ENCODE measurements at regions not wholly inside any gene's neighbourhood (a gene's known extent, or its start where the extent isn't known, plus 50 kb on each side); places are given as distances from the start of the nearest gene placed in this dataset.
"Not testable (repeated sequence)": the region's sequence is repeated elsewhere in the genome, so short reads cannot be mapped to it uniquely, and the experiment has no call there.

DNA sequence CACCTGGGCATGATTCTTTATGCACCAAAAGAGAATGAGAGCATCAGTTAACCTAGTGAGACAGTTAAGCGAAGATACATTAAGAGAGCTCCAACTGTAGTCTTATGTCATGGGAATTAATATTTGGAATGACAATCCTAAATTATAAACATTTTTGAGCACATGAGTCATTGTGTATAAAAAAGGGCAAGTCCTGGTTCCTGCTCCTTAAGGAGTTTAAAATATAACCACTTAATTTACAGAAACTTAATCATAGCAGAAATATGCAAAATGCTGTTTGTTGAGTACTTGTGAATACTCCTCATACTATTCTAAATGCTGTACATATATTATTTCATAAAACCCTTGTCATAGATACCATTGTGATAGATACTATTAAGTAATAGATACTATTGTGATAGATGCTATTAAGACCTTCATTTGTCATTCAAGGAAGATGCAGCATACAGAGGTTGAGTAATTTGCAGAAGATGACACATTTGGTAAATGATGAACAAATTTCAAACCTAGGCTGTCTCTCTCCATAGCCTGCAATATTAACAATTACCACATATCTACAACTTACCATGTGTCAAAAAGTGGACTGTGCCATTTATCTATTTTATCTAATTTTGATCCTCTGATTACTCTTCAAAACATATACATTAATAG lies 301.0 kb downstream of the TBC1D4 start:
- DNase-seq (ENCODE audit: low read depth in 2 of 3, low spot score in 2 of 3): no peak

DNA sequence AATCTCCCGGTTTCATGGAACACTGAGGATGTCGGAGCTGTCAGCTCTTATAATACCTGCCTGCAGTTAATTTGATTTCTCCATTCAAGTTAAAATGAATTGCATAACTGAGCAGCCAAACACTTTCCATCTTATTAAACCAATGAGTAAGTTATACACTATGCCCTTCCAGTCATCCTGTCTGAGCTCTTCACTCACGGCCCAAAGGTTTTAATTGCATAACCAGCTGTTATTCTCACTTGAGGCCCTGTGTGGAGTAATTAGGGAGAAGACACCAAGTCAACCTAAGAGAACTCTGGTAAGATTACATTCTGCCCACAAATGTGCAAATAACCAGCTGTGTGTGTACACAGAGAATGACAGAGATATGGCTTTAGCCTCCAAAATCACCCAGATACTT lies 303.5 kb downstream of the TBC1D4 start:
- DNase-seq (ENCODE audit: low read depth in 2 of 3, low spot score in 2 of 3): no peak

DNA sequence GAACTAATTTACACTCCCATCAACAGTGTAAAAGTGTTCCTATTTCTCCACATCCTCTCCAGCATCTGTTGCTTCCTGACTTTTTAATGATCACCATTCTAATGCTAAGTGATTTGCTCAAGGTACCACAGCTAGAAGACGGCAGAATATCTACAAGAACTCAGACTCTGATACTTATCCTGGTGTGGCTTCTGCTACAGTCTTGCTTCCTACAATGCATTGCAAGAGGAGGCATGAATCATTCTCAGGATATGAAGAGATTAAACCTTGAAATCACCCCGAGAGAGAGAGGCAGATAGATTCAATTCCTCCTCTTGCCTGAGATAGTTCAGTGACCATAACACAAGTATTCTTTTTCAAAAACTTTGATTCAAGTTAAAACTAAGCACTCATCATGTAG lies 306.4 kb downstream of the TBC1D4 start:
- no peak for DNase-seq (ENCODE audit: low read depth in 2 of 3, low spot score in 2 of 3)

DNA sequence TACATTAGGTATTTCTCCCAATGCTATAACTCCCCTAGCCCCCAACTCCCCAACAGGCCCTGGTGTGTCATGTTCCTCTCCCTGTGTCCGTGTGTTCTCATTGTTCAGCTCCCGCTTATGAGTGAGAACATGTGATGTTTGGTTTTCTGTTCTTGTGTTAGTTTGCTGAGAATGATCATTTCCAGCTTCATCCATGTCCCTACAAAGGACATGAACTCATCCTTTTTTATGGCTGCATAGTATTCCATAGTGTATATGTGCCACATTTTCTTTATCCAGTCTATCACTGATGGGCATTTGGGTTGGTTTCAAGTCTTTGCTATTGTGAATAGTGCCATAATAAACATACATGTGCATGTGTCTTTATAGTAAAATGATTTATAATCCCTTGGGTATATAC lies 306.9 kb downstream of the TBC1D4 start:
- not testable (repeated sequence) for DNase-seq (ENCODE audit: low read depth in 2 of 3, low spot score in 2 of 3)

DNA sequence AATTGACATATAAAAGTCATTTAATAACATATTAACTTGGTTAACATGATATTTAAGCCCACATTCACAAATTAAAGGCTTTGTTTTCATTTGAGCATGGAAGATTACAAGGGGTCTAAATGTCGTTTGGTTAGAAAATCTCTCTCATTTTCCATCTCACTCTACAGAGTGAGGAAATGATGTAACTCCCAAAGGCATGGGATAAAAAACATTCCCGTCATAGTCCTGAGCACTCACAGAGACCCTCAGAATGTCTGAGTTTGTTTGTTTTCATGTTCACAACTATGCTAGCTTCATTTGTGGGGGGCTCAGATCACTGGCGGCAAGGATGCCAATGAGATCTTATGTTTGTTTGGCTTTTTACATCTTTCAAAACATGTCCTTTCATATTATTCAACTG lies 307.5 kb downstream of the TBC1D4 start:
- DNase-seq (ENCODE audit: low read depth in 2 of 3, low spot score in 2 of 3): no peak

DNA sequence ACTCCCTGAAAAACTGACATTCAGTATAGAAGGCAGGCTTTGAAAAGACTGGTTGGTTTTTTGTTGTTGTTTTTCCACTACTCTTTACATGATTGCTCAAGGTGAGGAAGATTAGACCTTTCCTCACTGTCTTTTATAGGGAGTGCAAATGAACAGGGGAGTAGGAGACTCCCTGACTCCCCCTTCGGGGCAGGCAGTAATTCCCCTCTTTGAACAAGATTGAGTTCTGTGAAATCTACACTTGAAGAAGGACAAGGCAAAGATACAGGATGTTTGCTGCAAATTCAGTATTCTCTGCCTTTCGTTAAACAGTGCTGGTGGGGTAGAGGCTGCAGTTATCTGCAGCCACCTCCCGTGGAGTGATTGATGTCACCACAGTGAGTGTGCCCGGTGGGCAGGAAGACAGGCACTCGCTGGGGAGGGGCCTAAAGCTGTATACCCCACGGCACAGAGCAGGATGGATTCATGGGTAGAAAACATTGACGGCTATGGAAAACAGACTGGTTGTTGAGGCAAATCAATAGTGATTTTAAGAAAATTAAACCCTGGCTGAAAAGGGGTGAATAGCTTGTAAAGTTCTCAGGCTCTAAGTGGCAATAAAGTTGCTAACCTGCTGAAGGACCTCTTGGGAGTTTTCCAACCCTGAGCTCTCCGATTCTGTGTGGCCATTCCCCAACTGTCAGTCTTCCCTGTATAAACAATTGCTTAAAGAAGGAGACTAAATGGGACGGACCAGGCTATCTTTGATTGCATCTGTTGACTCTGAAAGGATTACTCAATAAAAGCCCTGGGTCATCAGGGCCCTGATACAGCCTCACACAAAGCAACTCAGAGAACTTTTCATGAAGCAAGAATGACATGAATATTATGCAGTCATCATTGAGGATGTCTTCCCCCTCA lies 308.3 kb downstream of the TBC1D4 start:
- no peak for DNase-seq (ENCODE audit: low read depth in 2 of 3, low spot score in 2 of 3)

DNA sequence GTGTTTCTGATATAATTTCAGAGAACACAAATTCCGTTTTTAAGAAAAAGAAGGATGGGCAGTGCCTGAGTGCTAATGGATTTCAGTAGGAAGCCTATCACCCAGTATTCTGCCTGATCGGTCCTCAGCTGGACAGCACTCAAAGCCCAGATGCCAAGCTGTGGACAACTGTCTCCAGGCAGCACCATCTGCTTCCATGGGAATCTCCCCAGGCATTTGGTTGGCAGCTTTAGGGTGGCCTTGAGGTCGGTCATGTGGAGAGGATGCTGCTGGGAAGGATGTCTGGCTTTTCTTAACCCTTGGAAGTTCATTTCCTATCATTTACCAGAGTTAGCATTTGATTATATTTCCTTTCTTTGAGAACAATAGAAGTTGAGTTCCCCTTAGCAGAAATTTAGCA lies 311.7 kb downstream of the TBC1D4 start:
- DNase-seq (ENCODE audit: low read depth in 2 of 3, low spot score in 2 of 3): no peak

DNA sequence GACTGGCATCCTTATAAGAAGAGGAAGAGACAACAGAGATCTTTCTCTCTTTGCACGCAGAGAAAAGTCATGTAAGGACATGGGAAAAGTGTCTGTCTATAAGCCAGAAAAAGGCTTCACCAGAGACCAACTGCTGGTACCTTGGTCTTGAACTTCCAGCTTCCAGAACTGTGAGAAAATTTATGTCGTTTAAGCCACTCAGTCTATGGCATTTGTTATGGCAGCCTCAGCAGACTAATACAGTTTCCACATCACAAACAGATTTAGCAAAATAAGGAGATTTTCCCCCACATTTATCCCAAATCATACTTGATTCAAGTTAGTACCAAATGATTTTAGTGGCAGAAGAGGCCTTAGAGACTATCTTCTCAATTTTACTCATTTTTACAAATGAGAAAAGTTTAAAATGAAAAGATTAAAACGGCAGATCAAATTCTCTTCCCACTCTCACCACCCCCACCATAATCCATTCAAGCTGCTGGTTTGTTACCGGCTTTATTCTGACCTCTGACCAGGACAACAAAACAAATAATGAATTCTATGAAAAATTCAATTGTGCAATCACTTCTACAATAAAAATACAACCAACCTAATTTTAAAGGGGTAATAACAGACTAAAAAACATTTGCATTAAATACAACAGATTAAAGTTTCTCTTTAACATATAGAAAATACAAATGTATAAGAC lies 316.3 kb downstream of the TBC1D4 start:
- no peak for DNase-seq (ENCODE audit: low read depth in 2 of 3, low spot score in 2 of 3)

DNA sequence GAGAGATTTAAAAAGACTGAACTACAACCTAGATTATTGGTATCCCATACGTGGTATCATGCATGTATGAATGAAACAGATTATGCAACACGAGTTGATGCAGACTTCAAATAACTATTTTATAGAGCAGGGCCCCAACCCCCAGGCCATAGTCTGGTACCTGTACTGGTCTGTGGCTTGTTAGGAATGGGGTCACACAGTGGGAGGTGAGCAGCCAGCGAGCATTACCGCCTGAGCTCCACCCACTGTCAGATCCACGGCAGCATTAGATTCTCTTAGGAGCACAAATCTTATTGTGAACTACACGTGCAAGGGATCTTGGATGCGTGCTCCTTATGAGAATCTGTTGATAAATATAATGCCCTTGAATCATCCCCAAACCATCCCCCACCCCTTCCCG lies 320.2 kb downstream of the TBC1D4 start:
- no peak for DNase-seq (ENCODE audit: low read depth in 2 of 3, low spot score in 2 of 3)

DNA sequence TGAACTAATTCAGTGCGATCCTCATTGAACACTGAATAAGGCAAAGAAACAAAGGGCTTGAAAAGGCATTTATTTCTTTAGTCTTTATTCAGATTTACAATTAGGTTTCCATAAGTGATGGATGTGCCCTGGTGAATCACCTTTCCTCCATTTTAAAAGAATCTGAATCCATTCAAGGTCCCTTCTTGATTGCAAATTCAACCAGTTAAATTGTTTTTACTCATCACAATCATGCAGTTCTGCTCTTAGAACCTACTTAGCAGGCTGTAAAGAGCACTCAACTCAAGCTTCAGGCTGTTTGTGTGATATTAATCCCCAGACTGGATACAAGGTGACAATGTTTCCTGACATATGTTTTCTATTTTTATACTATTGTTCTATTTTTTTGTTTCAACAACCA lies 321.0 kb downstream of the TBC1D4 start:
- DNase-seq (ENCODE audit: low read depth in 2 of 3, low spot score in 2 of 3): no peak

DNA sequence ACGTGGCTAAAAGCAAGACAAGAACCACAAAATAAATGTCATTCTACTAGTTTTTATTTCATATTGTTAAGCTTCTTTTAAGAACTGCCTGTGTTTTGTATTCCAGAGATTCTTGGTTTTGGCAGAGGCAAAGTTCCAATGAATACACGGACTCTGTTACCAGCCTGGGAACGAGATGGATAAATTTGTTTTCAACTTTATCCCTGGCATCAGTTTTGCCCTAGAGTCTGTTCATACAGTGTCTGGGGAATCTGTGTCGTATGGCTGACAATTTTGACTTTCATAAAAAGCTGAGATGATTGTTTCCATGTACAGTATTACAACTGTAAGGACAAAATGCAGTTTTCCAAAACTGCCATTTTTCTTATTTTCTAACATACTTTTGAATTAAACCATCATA lies 327.6 kb downstream of the TBC1D4 start:
- no peak for DNase-seq (ENCODE audit: low read depth in 2 of 3, low spot score in 2 of 3)

DNA sequence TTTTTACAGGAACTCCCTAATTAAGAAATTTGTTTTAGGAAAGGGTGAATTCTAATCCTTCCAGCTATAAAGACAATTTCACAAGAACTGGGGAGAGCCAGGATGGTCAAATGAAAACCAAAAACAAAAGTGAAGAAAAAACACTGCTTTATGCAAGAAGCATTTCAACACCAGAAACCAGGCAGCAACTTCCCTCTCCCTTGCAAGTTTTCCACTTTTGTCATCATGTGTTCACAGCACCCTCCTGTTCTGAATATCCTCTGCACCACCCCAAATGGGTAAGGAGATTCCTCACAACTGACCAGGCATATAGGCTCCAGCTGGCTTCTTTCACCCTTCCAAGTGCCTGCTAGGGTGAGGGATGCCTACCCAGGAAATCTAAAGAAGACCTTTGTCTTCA lies 328.1 kb downstream of the TBC1D4 start:
- DNase-seq (ENCODE audit: low read depth in 2 of 3, low spot score in 2 of 3): no peak

DNA sequence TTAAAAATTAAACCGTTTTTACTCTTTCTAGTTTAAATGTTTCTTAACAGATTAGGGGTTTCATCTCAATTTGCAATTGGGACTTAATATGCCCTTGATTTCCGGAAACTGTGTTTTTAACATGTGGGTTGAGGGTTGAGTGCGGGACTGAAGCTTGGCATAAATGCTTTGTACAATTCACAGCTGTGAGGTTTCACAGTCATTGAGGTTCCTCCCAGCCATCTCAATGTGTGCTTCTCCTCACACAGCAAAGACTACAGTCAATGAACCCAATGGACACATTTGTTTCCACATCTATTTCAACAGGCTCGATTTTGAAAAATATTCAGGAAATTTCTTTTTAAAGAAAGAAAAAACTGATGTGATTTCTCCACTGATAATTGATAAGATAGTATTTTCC lies 328.6 kb downstream of the TBC1D4 start:
- DNase-seq (ENCODE audit: low read depth in 2 of 3, low spot score in 2 of 3): no peak

DNA sequence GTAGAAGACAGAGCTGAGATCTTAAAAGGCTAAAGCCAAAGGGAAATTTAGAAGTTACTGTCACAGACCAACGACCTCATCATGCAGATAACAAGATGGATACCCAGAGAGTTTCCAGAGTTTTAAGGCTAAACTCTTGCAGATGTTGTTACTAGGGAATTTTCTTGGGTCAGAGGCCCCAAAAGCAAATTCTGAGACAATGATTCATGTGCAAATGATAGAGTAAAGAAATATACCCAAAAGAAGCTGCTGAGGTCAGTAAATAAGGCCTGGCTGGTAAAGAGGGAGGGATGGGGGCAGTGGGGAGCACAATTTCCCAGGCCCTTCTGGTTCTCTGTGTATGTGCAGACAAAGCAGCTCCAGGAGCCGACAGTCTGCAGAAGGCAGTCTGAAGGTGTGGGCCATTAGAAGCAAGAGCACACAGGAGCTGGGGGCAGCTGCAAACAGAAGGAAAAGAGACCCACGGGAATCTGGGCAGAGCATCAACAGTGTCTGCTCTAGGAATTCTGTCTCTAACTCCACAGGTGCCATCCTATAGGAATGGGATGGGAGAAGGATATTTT lies 330.8 kb downstream of the TBC1D4 start:
- no peak for DNase-seq (ENCODE audit: low read depth in 2 of 3, low spot score in 2 of 3)

DNA sequence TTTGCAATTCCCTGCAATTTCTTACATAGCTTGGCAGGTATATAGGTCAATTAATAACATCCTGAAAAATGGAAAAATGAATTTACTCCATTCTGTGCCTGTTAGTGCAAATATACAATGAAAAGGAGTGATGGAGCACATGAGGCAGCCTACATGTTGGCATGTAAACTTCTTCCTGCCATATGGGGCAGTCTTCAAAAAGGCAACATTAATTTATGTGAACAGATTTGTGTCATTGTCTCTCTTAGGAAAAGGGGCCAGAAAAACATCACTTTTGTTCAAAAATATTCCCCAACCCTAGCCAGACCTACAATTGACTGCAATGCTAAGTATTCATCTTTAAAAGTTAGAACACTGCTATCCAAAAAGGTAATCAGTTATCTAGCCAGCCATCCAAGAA lies 332.2 kb downstream of the TBC1D4 start:
- DNase-seq (ENCODE audit: low read depth in 2 of 3, low spot score in 2 of 3): no peak

DNA sequence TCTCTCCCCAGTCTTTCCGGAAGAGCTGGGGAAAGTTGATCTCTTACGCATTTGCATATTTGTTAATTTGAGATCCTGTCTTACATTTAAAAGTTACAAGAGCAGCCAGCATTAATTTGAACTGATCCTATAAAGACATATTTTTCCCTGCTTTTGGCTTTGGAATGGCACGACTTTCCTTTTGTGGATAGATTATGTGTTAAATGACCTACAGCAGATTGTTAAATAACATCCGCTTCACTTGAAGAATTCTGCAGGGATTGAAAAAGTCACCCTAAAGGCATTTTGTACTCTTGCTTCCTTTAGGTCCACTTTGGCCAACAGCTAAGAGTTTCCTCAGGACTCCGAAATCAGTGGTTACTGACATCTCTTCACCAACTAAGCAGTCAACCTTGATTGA lies 334.0 kb downstream of the TBC1D4 start:
- DNase-seq (ENCODE audit: low read depth in 2 of 3, low spot score in 2 of 3): no peak

DNA sequence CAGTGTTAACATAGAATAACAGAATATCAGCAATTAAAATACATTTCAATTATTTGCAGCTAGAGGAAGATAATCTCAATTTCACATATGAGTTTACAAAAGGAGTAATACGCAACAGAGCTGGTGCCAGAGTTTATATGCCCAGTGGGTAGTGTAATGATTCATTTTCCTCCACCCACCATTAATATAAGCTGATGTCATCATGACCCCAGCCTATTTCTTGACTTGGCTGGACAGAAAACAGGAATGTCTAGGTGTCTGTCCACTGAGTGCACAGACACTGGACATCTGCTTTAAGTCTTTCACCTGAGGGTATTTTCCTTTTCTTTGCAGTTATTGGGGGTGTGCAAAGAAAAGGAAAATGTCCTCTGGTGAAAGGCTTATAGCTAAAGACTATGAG lies 335.5 kb downstream of the TBC1D4 start:
- no peak for DNase-seq (ENCODE audit: low read depth in 2 of 3, low spot score in 2 of 3)

DNA sequence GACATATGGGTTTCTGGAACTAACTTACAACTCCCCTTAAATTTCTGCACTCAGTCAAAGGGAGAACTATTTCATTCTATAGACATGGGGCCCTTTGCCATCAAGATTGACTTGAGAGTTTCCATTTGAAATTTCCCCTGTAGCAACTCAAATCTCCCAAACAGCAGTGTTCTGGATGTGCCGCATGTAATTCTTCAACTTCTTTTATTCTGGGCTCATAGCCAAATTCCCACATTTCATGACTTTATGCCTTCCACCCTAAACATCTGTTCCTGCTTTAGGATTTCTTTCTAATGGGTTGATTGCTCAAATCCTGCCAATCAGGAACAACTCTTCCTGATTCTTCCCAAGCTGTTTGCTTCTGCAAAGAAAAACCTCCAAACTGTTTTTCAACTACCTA lies 336.0 kb downstream of the TBC1D4 start:
- no peak for DNase-seq (ENCODE audit: low read depth in 2 of 3, low spot score in 2 of 3)

DNA sequence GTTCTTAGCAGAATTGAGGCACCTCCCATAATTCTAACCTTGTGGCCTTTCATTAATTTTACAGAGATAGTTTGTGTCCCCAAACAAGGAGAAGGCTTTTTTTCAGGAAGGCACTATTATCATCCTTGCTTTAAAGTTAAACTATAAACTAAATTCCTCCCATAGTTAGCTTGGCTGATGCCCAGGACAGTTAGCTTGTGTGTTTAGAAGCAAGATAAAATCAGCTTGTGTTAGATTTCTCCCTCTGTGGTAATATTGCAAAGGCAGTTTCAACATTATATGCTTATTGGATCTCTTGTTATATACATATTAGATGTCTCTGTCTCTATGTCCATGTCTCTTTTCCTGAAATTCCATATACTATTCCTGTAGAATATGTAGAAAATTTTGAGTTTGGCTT lies 342.7 kb downstream of the TBC1D4 start:
- DNase-seq (ENCODE audit: low read depth in 2 of 3, low spot score in 2 of 3): no peak

DNA sequence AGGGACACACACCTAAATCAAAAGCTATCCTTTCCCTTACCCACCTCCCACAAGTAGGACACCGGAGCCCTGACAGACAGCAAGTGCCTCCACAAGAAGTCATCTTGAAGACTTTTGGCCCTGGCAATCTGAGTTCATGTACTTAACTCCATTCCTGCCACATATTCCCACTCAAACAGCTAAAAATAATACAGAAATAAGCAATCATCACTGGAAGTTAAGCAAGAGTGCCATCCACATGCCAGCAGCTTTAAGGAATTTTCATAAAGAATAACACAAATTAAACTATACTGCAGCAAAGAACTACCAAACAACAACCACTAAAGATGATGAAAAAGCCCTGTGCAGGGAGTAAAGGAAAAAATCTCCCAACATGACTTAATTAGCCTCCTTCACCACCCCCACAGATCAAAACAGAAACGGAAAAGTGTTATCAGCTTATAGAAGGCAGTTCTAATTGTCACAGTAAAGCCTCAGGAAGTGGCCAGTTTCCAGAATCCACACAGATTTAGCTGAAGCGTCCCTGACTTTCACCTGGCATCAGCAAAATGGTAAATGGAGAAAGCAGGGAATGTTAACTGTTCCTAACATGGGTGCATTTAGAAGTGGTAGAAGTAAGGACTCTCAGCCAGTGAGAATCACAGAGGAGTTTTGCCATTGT lies 343.9 kb downstream of the TBC1D4 start:
- DNase-seq (ENCODE audit: low read depth in 2 of 3, low spot score in 2 of 3): no peak

DNA sequence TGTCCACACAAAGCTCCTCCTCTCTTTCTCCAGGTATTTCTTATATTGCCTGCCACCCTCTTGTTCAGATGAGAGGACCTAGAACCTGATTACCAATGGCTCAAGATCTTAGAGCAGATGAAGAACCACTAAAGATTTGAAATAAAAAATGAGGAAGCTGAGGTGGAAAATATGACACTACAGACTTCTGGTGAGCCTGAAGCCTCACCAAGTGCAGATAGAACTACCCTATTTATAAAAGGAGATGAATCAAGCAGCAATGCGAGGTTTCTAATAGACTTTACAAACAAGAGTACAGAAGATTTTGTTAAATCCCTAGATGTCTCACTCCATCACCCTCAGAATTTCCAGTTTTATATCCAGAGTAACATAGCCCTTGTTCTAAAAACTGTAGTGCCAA lies 345.8 kb downstream of the TBC1D4 start:
- no peak for DNase-seq (ENCODE audit: low read depth in 2 of 3, low spot score in 2 of 3)

Measured in activated CD8-positive, alpha-beta memory T cell treated with anti-CD3 and anti-CD28 coated beads for 48 hours (primary cell).